HG02623 (cell line): ENCODE measurements at regions not wholly inside any gene's neighbourhood (a gene's known extent, or its start where the extent isn't known, plus 50 kb on each side); places are given as distances from the start of the nearest gene placed in this dataset.

Experiments
- ATAC-seq: cut with Tn5 transposase; IDR thresholded peaks from one replicate; pipeline ENCODE4 v1.9.1; 2021; ENCODE audit warnings: moderate library complexity; ENCODE audit not compliant: unreplicated experiment

DNA sequence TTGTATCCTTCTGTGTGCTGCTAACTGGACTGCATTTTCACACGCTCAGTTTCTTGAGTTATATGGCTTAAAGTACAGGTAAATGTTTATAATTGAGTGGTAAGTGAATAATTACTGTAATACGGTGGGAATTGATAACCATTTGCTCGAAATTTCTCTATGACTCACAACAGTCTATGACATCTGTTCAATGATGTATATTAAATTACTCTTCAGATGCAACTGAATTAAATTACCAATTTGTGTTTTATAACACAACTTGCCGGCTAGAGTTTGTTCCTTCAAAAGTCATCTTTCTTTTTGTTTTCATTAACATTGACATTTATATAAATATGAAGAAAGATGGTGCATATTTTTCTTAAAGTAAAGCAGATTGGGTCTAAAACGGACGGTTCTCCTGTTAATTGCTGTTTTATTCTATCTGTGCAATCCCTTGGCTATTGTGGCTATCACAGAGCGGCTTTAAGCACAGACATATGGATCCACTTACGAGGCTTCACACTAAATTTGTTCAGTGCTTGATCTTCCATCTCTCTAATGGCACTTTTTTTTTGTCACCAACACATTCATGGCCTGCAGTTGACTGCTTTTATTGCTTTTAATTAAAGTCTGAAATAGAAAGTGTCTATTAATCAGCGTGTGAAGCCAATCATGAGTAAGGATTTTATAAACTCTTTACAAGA lies 1291.6 kb upstream of the SLC10A2 start:
- no peak for ATAC-seq

DNA sequence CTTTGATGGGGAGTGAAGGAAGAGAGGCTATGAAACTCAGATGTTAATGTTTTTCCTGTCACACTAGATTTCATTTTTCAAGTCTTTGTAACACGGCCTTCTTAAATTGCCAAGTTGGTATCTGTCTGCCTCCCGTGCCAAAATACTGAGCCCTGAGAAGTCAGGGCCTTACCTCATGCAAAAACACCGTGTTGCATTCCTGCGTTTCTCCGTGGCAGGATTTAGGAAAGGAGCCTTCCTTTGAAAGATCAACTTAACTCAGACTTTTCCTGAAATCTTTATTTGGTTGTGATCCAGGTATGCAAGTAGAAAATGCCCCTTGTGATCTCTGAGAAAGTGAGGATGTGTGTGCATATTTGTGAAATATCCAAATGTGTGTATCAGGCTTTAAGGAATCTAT lies 1291.0 kb upstream of the SLC10A2 start:
- no peak for ATAC-seq

DNA sequence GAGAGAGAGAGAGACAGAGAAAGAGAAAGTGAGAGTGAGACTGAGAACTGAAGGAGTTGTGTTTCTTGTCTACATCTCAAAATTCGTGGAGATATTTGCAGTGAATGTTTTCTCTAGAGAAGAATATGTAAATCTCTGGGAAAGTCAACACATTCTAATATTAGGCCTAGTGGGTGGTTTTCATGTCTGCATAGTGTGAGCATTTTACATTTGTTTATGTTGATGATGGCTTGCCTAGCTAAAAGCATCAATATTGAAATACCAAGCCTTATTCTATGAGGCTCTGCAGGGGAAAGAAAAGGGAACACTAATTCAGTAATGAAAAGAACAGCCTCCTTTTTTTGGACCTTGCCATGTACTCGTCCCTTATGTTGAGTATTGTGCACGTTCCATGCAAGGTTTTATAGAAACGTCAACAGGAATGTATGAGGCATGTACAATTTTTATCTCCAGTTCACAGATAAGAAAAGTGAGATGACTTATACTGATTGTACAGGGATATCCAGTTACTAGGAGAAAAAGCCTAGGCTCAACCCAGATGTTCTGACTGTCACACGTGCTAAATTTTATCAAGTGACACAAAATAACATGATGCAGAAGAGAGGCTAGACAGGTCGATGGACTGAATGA lies 1288.9 kb upstream of the SLC10A2 start:
- no peak for ATAC-seq

DNA sequence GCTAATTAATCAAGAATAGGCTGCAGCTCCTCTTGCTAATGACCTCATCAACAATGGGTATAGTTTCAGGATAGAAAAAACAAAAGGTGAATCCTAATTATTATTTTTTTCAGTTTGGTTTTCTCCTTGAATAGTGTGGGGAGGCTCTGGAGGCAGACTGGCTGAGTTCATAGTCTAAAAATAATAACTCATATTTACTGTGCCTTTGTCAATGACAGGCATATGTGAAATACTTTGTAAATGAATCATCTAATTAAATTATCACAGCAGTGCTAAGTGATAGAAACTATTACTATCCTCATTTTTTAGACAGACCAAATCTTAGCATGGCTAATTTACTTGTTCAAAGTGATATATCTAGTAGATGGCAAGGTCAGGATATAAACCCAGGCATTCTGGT lies 1261.0 kb upstream of the SLC10A2 start:
- no peak for ATAC-seq

DNA sequence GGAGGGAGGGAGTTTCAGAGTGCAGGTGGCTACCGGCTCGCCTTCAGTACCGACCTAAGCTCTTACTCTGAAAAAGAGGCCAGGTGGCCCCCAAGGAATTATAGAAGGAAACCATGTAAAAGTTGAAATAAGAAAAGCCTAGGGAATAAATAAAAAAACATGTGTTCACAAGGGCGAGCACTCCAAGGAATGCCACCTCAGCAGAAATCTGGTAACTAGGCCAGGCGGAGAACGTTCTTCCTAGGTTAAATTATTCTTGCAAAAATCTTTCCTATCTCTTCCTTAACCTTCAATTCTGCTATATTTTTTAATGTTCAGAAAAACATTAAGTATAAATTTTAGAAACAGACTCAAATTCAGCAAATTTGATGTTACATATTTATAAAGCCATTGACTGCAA lies 1260.3 kb upstream of the SLC10A2 start:
- no peak for ATAC-seq

DNA sequence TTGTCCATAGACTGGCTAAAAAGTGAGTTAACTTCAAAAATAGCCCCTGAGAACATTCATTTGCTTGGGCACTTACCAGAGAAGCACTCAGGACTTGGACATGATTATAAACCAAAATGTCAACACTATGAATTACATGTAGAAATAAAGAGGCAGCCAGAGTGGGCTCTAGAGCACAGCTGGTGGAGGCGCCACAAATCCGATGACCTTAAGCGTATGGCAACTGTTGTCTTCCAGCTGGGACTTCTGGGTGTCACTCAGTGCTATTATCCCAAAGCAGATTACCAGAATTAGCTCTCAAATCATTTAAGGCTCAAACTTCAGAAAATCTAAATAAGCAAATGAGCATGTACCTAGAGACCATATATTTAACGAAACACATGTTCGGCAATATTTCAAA lies 1255.5 kb upstream of the SLC10A2 start:
- no peak for ATAC-seq

DNA sequence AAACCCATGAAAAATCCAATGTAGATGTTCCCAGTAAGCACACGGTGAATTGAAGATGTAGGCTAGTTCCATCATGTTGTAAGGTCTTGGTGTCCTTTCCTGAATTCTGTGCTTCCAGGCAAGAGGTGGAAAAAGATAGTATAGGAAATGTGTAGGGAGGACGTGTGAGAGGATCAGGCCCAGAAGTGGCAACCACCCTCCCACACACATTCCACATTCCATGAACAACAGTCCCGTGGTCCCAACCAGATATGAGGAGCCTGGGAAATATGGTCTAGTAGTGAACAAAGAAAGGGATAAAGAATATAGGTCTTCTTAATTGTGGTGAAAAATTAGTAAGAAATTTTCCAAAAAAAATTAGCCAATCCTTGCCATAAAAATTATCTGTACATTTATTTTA lies 1254.2 kb upstream of the SLC10A2 start:
- ATAC-seq, result no peak

DNA sequence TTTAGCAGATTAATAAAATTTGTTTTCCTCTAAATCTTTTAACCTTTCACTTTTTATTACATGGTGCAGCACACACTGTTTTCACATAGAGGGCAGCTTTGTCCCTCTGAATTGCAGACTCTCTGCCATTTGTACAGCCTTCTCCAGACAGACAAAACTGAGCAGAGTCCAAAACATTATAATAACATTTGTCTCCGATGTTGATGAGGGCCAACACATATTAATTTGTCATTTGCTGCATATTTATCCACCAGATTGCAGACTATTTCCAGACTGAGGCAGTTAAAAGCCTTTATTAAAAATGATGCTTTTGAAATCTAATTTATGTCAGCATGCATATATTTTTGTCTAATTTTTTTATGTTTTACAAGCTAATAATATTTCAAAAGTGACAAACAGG lies 1251.9 kb upstream of the SLC10A2 start:
- ATAC-seq, result no peak

DNA sequence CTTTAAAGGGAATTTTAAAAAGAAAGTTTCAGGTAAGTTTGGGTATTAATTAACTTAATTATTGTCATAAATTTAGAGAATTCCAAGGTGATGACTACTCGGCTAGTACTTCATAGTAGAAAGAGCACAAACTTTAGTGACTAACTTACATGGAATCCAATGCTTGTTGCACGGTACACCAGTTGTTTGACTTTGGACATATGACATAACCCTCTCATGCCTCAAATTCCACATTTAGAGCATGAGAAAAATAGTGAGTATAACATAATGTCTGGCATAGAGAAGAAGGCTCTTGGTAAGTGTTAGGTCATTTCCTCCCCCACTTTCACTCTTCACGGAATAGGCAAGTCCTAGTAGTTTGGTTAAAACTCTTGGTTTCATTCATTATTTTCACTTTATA lies 1249.4 kb upstream of the SLC10A2 start:
- ATAC-seq, result no peak

DNA sequence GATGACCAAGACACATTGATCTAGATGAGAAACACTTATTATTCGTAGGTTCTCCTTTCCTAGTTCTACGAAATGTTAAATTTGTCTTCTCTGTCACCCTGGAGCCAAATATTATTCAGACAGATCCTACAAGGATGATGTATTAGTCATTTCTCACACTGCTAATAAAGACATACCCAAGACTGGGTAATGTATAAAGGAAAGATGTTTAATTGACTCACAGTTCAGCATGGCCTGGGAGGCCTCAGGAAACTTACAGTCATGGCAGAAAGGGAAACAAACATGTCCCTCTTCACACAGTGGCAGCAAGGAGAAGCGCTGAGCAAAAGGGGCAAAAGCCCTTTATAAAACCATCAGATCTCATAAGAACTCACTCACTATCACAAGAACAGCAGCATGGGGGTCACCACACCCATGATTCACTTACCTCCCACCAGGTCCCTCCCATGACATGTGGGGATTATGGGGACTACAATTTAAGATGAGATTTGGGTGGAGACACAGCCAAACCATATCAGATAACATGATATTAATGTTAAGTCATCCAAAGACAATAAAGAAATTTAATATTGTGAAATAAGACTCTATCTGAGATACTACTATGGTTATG lies 1248.8 kb upstream of the SLC10A2 start:
- ATAC-seq, result no peak

DNA sequence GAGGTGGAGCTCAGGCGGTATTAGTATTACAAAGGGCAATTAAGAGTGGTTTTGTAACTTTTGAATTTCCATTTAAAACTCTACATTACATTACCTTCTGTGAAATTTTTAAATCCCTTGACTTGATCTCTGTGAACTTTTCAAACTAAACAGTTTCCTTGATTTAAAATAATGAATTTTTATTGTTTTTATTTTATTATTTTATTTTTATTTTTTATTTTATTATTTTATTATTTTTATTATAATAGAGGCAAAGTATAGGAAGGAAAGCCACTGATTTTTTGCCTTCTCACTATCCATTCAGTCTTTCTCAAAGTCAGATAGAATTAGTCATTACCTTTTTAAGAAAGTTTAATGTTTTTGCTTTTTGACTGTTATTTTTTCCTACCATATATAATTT lies 1248.1 kb upstream of the SLC10A2 start:
- no peak for ATAC-seq

DNA sequence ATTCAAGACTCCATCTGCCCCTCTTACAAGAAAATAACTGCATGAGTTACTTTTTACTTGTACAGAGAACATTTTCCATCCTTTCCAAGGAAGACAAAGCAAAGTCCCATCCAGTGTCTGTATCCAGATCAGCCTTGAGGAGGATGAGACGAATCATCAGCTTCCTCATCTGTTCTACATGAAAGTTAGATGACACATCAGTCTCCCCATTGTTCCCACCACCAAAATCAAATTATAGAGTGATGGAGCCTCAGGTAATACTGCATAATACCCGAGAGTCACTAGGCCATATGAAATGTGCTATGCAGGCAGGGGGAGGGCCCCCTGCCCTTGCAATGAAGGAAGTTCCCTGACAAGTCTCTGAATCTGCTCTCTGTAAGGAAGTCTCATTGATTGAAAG lies 1244.6 kb upstream of the SLC10A2 start:
- no peak for ATAC-seq

DNA sequence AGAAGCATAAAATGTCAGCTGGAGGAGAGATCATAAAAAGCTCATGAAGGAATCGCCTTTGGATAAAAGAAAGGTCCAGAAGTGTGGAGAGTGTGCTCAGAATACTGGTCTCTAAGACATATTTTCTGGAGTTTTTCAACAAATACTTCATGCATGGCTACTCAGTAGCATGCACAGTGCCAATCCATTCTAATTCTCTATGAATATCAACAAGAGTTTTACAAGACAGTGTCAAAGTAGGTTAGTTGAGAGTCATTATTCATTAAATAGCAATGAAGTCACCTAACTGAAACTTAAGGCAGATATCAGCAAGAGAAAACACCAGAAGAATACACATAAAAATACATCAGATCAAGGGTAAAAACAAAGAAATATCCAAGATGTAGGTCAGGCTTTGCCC lies 1243.2 kb upstream of the SLC10A2 start:
- no peak for ATAC-seq

DNA sequence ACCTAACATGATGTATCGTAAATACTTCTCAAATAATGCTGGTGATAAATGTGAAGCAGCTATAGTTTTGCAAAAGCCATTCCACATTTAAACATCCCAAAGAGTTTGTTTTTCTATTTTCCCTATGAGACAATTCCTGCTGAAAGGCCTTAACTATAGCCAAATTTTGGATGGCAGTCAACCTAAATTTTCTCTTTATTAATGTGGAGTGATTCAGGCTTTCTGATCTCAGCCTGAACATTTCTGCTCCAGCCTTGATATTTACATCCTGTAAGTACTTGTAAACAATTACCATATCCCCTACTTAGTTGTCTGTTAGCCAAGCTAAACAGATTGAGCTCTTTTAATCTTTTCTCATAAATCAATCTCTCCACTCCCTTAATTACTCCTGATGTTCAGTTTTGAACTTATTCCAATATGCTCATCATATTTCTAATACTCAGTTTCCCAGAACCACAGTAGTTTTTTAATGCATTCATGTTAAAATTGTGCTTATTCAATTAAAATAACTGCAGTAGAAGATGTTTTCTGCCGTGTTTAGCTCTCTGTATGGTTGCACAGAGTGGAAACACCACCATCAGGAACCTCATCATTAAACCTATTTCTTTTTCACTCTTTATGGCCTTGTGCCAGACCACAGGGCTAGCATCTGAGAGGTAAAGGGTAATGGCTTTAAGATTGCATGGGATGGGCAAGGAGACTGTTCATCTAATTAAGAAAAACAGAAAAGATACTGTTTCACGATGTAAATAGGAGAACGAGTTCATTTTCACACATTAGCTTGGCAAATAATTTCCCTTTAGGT lies 1235.2 kb upstream of the SLC10A2 start:
- ATAC-seq, result no peak

DNA sequence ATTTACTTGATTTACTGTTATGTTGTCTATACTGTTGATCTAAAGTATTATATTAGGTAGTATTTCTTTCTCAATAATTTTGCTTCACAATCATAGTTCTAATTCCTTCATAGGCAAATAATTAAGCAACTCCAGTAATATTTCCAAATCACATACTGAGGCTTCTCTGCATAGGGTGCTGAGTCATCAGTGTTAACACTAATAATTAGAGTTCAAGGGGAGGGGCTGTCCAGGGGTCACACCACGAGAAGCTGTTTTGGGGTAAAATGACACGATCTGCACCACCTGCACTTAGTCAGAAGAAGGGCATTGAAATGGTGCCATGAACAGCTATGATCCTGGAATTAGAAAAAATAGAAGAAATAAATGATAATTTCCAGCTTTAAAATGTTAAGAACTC lies 1230.9 kb upstream of the SLC10A2 start:
- ATAC-seq, result no peak

DNA sequence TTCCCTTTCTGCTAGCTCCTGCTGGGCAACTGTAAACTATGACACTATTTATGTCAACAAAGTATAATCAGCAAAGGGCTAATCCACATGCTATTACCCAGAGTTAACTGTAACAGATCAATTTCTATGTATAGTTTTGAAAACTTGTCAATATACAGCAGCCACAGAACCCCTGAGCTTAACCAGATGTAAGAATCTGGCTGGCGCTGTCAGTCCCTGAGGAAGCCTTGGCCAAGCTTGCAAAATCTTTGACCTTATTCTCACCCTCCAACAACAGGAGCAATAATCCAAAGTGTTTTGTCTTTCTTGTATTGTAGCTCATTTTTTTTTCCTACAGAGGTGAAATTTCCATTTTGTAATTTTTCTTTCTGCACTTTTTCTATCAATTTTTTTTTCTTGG lies 1230.1 kb upstream of the SLC10A2 start:
- ATAC-seq, result no peak

DNA sequence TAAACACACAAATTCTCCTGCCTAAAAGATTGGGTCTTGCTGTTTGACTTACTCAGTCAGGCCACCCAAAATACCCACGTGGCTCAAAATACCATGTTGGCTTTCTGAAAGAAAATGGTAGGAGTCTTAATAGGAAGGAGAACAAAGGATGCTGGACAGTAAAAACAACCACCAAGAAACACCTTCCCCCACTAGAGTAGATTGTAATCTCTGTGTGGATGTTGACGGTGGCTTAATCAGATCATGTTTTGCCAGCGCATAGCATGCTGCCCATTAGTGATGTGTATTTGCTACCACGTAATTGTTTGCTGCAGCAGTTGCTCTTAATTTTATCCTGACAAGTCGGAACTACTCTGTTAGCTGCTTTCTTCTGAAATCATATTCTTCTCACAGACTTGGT lies 1229.3 kb upstream of the SLC10A2 start:
- ATAC-seq, result no peak

DNA sequence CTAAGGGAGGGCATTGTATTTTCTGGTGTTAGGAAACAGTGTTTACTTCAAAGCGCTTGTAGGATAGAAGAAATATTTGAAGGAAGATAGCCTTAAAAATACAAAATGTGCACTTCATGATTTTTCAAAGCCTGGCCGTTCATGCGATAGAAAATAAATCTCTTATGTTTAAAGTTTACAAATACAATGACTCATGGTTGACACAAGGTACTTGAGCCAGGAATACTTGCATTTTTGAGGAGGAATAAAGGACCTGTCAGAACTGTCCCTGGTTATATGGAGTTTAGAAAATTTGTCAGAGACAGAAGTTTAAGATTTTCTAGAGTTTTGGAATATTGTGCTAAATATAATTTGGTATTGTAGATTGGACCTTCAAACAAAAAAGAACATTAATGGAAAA lies 1223.2 kb upstream of the SLC10A2 start:
- ATAC-seq, result no peak

DNA sequence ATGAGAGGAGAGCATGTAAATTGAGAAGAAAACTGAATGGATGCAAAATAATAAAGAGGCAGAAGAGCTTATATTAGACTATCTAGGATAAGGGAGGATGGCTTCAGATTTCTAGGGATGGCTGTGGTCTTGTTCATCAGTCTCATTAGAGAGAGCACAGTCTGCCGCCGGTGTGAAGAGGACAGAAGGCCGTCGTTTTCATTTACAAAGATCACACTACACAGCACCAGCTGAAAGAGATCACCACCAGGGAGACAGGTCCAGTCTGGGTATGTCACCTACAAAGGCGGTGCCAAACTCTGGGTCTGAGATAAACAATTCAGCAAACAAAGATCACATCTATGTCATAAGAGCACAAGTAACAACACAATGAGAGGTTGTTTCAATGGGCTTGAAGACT lies 1222.3 kb upstream of the SLC10A2 start:
- no peak for ATAC-seq

DNA sequence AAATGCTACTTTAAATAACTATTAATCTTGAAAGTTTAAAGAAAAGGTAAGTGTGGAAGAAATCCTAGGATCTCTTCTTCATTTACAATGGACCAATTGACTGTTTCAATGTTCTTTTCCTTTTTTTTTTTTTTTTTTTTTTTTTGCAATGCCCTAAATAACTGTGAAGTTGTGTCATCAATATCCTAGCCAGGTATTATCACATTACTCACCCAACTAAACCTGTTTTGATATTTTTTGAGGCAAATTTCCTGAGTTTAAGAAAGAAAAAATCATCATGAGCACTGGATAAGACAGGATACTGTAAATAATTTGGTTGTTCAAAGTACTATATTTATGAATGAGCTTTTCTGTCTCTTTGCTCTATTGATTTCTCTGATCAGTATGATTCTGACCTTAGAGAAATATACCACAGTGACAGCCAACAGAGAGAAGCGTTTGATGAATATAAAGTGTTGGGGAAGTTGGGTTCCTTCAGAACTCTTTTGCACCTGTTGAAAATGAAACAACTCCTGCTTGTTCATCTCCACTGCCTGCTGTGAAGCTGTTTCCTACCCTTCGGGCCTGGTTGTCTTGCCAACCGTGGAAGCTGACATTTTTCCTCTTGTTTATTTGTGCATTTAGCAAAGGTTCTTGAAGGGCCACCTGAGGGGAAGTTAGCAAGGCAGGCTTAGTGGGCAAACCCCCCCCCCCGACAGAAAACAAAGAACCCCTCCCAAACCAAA lies 1220.5 kb upstream of the SLC10A2 start:
- ATAC-seq, result no peak

DNA sequence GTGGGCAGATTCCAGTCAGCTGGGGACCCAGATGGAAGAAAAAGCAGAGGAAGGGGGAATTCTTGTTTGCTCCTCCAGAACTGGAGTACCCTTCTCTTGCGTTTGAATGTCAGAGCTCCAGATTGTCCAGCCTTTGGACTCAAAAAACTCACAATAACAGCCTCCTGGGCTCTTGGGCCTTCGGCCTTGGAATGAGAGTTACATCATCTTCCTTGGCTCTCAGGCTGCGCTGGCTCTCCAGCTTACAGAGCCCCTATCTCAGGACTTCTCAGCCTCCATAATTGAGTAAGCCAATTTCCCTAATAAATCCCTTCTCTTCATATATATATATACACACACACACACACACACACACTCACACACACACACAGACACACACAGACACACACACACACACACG lies 1215.7 kb upstream of the SLC10A2 start:
- ATAC-seq, result no peak
